CD14-positive monocyte (primary cell): ENCODE measurements at regions not wholly inside any gene's neighbourhood (a gene's known extent, or its start where the extent isn't known, plus 50 kb on each side); places are given as distances from the start of the nearest gene placed in this dataset.

Experiments used
- DNase-seq, 3 donors: peaks; one replicate each; pipeline ENCODE4 v3.0.0-alpha.2; 2011 to 2022
- H2AFZ ChIP-seq: 2 replicates; pipeline ENCODE4 v1.6.0; 2012; ENCODE audit warnings: mild to moderate bottlenecking, low read depth, low read length, inconsistent platforms; ENCODE audit not compliant: insufficient read depth, poor library complexity, severe bottlenecking
- H3K27ac ChIP-seq, 2 donors: 1 replicate in 1 of 2; 2 replicates in 1 of 2; pipeline ENCODE4 v1.5.1; 2012 to 2013; ENCODE audit warnings: low read length in 2 of 2, control low read depth in 1 of 2, inconsistent platforms in 1 of 2, low read depth in 1 of 2, mild to moderate bottlenecking in 1 of 2
- H3K27me3 ChIP-seq, 2 donors: one replicate each; pipeline versions ENCODE4 v1.6.0 to v1.6.1; 2011 to 2013; ENCODE audit warnings: low read length in 2 of 2; ENCODE audit not compliant: control insufficient read depth in 2 of 2, insufficient read depth in 2 of 2
- H3K36me3 ChIP-seq, 2 donors: replicated peaks in 1 of 2; 1 replicate in 1 of 2; 2 replicates in 1 of 2; pipeline versions ENCODE4 v1.5.1 to v1.6.1; 2012 to 2013; ENCODE audit warnings: low read length in 2 of 2, control low read depth in 1 of 2, inconsistent platforms in 1 of 2, mild to moderate bottlenecking in 1 of 2; ENCODE audit not compliant: insufficient read depth in 2 of 2, control insufficient read depth in 1 of 2
- H3K4me1 ChIP-seq, 2 donors: 1 replicate in 1 of 2; 2 replicates in 1 of 2; pipeline versions ENCODE4 v1.5.1 to v1.6.1; 2012 to 2013; ENCODE audit warnings: low read length in 2 of 2, control low read depth in 1 of 2, inconsistent platforms in 1 of 2, mild to moderate bottlenecking in 1 of 2, moderate library complexity in 1 of 2; ENCODE audit not compliant: insufficient read depth in 2 of 2, control insufficient read depth in 1 of 2
- H3K4me2 ChIP-seq: replicated peaks from 2 replicates; pipeline ENCODE3; 2012; ENCODE audit warnings: low read length, moderate library complexity, mild to moderate bottlenecking; ENCODE audit not compliant: poor library complexity, severe bottlenecking; ENCODE audit errors: extremely low read depth
- H3K4me3 ChIP-seq, 3 experiments: fragments of 200-600 bp in 1 of 3; sonication (generic) in 1 of 3; replicated peaks in 1 of 3; 1 replicate in 2 of 3; 2 replicates in 1 of 3; pipeline ENCODE4 v1.5.1; 2011 to 2013; ENCODE audit warnings: low read length in 3 of 3, mild to moderate bottlenecking in 3 of 3, control low read depth in 2 of 3, low read depth in 2 of 3, inconsistent platforms in 1 of 3, moderate library complexity in 1 of 3
- H3K79me2 ChIP-seq: 2 replicates; pipeline ENCODE4 v1.6.0; 2012; ENCODE audit warnings: mild to moderate bottlenecking, control low read depth, inconsistent platforms, low read length, moderate library complexity; ENCODE audit not compliant: insufficient read depth
- H3K9ac ChIP-seq: 2 replicates; pipeline ENCODE4 v1.6.0; 2017; ENCODE audit warnings: low read length, mild to moderate bottlenecking; ENCODE audit not compliant: insufficient read depth, poor library complexity, severe bottlenecking
- H3K9me3 ChIP-seq, 2 donors: replicated peaks in 1 of 2; 1 replicate in 1 of 2; 2 replicates in 1 of 2; pipeline versions ENCODE4 v1.5.1 to v1.6.1; 2012 to 2013; ENCODE audit warnings: low read length in 2 of 2, control low read depth in 1 of 2; ENCODE audit not compliant: control insufficient read depth in 1 of 2, insufficient read depth in 1 of 2
- H4K20me1 ChIP-seq: 2 replicates; pipeline ENCODE4 v1.6.0; 2012; ENCODE audit warnings: mild to moderate bottlenecking, low read length, control low read depth, moderate library complexity; ENCODE audit not compliant: insufficient read depth
- H3K27ac Mint-ChIP-seq, 7 donors: one replicate each; pipeline ENCODE4 v1.8.0; 2020; ENCODE audit warnings: mild to moderate bottlenecking in 7 of 7, mixed read lengths in 7 of 7, moderate library complexity in 6 of 7, inconsistent platforms in 2 of 7
- H3K27me3 Mint-ChIP-seq, 3 donors: one replicate each; pipeline ENCODE4 v1.8.0; 2021 to 2022; ENCODE audit warnings: low read depth in 3 of 3, mild to moderate bottlenecking in 3 of 3, mixed read lengths in 3 of 3, moderate library complexity in 3 of 3, inconsistent platforms in 1 of 3
- H3K36me3 Mint-ChIP-seq, 2 donors: one replicate each; pipeline ENCODE4 v1.8.0; 2020; ENCODE audit warnings: mixed read lengths in 2 of 2, inconsistent platforms in 1 of 2, mild to moderate bottlenecking in 1 of 2
- H3K4me1 Mint-ChIP-seq: one replicate; pipeline ENCODE4 v1.8.0; 2020; ENCODE audit warnings: mild to moderate bottlenecking, mixed read lengths
- H3K4me3 Mint-ChIP-seq, 2 donors: one replicate each; pipeline ENCODE4 v1.8.0; 2020; ENCODE audit warnings: mild to moderate bottlenecking in 2 of 2, mixed read lengths in 2 of 2, moderate library complexity in 1 of 2
- H3K9me3 Mint-ChIP-seq, 7 donors: one replicate each; pipeline ENCODE4 v1.8.0; 2020 to 2022; ENCODE audit warnings: mixed read lengths in 7 of 7, mild to moderate bottlenecking in 6 of 7, moderate library complexity in 6 of 7, inconsistent platforms in 2 of 7
- WGBS: methylation state at CpG from one replicate; pipeline ENCODE4 v1.1.5; 2013; ENCODE audit warnings: missing lambda C conversion rate; ENCODE audit not compliant: insufficient coverage; 5-methylcytosine and 5-hydroxymethylcytosine counted together
- intact Hi-C, 2 donors: fragments of 100-400 bp; cut with micrococcal nuclease; formaldehyde crosslinking; loops; one replicate each; pipeline versions ENCODE4 v1.15.0 to v1.15.1; 2023
- TF ChIP-seq, protein P1 (sequence below): fragments of 200-600 bp; IDR thresholded peaks from one replicate; pipeline ENCODE4 v1.8.0; 2022; ENCODE audit warnings: antibody characterized with exemption, mild to moderate bottlenecking

DNA sequence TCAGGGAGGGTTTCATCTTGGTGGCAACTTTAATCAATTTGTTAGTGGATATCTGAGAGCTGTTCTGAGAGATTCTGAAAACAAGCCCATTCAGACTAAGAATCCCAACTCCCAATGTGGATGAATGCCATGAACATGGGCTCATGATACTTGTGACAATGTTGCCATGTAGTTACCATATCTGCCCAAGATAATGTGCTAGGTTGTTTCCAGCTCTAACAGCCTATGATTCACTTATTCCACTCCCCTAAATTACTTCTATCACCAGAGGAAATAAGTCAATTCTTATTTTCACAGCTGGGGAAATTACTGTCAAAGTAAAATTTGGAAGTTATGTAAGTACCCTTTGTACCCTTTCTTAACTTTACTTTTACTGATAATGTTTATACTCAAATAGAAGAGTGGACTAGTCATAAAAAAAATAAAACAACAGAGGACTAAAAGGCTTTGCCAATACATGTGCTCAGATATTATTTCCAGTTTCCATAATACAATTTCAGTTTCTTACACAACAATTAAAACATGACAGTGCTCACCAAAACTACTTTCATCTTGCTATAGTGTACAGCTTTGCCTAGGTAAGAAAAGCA is 1101.7 kb upstream of the INTU start:
- Mint-ChIP-seq H3K4me3 (no peak overlapping the region), H3K9me3 (peaks cover 0 to 3% (median 0%) of the 10 kb centered on the region in 7 donors), H3K27me3 (peaks cover 0 to under 1% (median 0%) of the 10 kb centered on the region in 3 donors), H3K4me1 (no peaks in the 10 kb centered on the region), H3K27ac (no peak overlapping the region), H3K36me3 (no peaks in the 10 kb centered on the region)
- Histone ChIP-seq H3K4me2 (no peak overlapping the region), H2AFZ (no peak overlapping the region), H3K9ac (no peak overlapping the region), H3K4me3 (no peak overlapping the region), H3K36me3 (no peaks in the 10 kb centered on the region), H3K27me3 (no peaks in the 10 kb centered on the region), H3K79me2 (no peaks in the 10 kb centered on the region), H3K27ac (no peak overlapping the region), H4K20me1 (no peaks in the 10 kb centered on the region), H3K4me1 (no peaks in the 10 kb centered on the region), H3K9me3 (peaks cover 4 to 5% of the 10 kb centered on the region in 2 donors)
- intact Hi-C loops: no loop called here
- TF ChIP-seq, protein P1, sequence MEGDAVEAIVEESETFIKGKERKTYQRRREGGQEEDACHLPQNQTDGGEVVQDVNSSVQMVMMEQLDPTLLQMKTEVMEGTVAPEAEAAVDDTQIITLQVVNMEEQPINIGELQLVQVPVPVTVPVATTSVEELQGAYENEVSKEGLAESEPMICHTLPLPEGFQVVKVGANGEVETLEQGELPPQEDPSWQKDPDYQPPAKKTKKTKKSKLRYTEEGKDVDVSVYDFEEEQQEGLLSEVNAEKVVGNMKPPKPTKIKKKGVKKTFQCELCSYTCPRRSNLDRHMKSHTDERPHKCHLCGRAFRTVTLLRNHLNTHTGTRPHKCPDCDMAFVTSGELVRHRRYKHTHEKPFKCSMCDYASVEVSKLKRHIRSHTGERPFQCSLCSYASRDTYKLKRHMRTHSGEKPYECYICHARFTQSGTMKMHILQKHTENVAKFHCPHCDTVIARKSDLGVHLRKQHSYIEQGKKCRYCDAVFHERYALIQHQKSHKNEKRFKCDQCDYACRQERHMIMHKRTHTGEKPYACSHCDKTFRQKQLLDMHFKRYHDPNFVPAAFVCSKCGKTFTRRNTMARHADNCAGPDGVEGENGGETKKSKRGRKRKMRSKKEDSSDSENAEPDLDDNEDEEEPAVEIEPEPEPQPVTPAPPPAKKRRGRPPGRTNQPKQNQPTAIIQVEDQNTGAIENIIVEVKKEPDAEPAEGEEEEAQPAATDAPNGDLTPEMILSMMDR: no peak
- no peak for DNase-seq

DNA sequence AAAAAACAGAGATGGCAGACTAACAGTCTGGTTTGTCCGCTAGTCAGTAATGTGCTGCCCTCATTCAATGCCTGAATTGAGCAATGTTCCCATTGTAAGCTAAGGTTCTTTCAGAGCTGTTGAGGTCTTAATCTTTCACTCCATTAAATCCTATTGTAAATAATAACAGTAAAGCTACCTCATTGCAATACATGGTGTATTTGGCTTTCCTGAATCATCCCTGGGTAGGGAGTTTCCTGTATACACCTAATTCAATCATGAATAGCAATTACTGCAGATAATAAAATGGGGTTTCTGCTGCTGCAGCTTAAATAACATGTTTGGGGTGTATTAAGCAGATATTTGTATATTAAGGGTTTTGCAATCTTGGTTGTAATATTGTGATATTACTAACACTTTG is 1100.2 kb upstream of the INTU start:
- Histone ChIP-seq H3K4me2 (no peak overlapping the region), H3K27ac (no peak overlapping the region), H3K9ac (no peak overlapping the region), H2AFZ (no peak overlapping the region), H3K27me3 (no peaks in the 10 kb centered on the region), H3K9me3 (no peaks in the 10 kb centered on the region), H3K36me3 (no peaks in the 10 kb centered on the region), H3K4me1 (no peaks in the 10 kb centered on the region), H3K4me3 (no peak overlapping the region), H4K20me1 (no peaks in the 10 kb centered on the region), H3K79me2 (no peaks in the 10 kb centered on the region)
- Mint-ChIP-seq H3K9me3 (peaks cover 0 to 7% (median 2%) of the 10 kb centered on the region in 7 donors), H3K4me1 (no peaks in the 10 kb centered on the region), H3K27ac (no peak overlapping the region), H3K4me3 (no peak overlapping the region), H3K36me3 (no peaks in the 10 kb centered on the region), H3K27me3 (peaks cover 0 to 2% (median 0%) of the 10 kb centered on the region in 3 donors)
- DNase-seq: no peak
- no CpG with 5 or more reads among the region's 1 CpG for WGBS
- intact Hi-C loops: no loop called here
- TF ChIP-seq, protein P1: no peak
